Body of pancreas (tissue), 4 donors: ENCODE measurements at regions not wholly inside any gene's neighbourhood (a gene's known extent, or its start where the extent isn't known, plus 50 kb on each side); places are given as distances from the start of the nearest gene placed in this dataset.

Source experiments
- ATAC-seq: fragments of 150-250 bp; one replicate; pipeline ENCODE4 v1.9.1; 2016
- DNase-seq, 4 donors: peaks; one replicate each; pipeline ENCODE4 v3.0.0-alpha.2; 2019
- H3K27ac ChIP-seq, 4 donors: fragments of 200-600 bp; sonication (generic); 1 replicate in 3 of 4; 2 replicates in 1 of 4; pipeline versions ENCODE4 v1.5.1 to v1.6.1; 2016 to 2019; ENCODE audit warnings: mild to moderate bottlenecking in 1 of 4, mixed read lengths in 1 of 4, moderate library complexity in 1 of 4
- H3K27me3 ChIP-seq, 2 donors: fragments of 200-600 bp; sonication (generic); one replicate each; pipeline ENCODE4 v1.6.0; 2016; ENCODE audit warnings: mild to moderate bottlenecking in 1 of 2
- H3K36me3 ChIP-seq, 2 donors: fragments of 200-600 bp; sonication (generic); replicated peaks in 1 of 2; 2 replicates each; pipeline ENCODE4 v1.5.1; 2016; ENCODE audit warnings: low read depth in 2 of 2; ENCODE audit not compliant: insufficient read depth in 1 of 2
- H3K4me1 ChIP-seq: fragments of 200-600 bp; sonication (generic); one replicate; pipeline ENCODE4 v1.6.0; 2016
- H3K4me3 ChIP-seq, 2 donors: fragments of 200-600 bp; sonication (generic); 1 replicate in 1 of 2; 2 replicates in 1 of 2; pipeline ENCODE4 v1.5.1; 2016 to 2019
- H3K9me3 ChIP-seq, 3 donors: fragments of 200-600 bp; sonication (generic); 1 replicate in 2 of 3; 2 replicates in 1 of 3; pipeline ENCODE4 v1.5.1; 2016
- CTCF ChIP-seq, 7 experiments: fragments of 450-650 bp in 4 of 7; fragments of 200-600 bp in 3 of 7; sonication (generic) in 3 of 7; IDR thresholded peaks; one replicate each; pipeline ENCODE4 v1.5.1; 2016 to 2019; ENCODE audit warnings: antibody characterized with exemption in 7 of 7
- POLR2A ChIP-seq, 3 donors: fragments of 450-650 bp; IDR thresholded peaks; one replicate each; pipeline ENCODE4 v1.6.1; 2016; ENCODE audit warnings: antibody characterized with exemption in 3 of 3, mild to moderate bottlenecking in 2 of 3
- WGBS, 2 donors: methylation state at CpG; one replicate each; pipeline ENCODE4 v1.1.5; 2017; 5-methylcytosine and 5-hydroxymethylcytosine counted together
- intact Hi-C: fragments of 100-400 bp; cut with DNase I; formaldehyde crosslinking; loops from one replicate; pipeline ENCODE4 v1.15.1; 2023

DNA sequence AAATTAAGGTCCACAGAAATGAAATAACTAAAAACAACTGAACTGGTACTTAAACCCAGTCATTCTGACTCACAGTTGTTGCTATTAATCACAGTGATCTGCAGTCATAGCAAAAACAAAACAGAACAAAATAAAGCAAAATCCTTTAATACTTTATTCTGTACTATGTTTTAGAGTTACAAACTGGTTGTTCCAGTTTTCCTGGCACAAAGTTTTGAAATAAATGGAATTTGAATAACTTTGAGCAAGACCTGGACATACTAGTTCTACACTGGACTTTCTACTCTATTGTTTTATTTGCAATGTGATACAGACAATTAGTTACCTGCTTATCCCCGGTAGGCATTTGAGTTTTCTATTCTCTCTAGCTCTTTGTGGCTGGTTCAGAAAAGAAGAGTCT is 147.9 kb downstream of the DMRT2 start:
- Histone ChIP-seq H3K27ac (peak overlapping the region in 2 of 4 donors; percentile 12 to 32), H3K4me3 (no peak overlapping the region), H3K36me3 (no peaks in the 10 kb centered on the region), H3K4me1 (peaks cover 16% of the 10 kb centered on the region), H3K9me3 (no peaks in the 10 kb centered on the region), H3K27me3 (no peaks in the 10 kb centered on the region)
- 33 to 34% methylated on average over 1 of the region's 1 CpG for WGBS, 2 donors
- ATAC-seq (no peak), DNase-seq (no peak)
- TF ChIP-seq CTCF (IDR thresholded peaks at IDR 0.05) (no peak), POLR2A (IDR thresholded peaks at IDR 0.05) (no peak)
- intact Hi-C loops, result no loop called here

DNA sequence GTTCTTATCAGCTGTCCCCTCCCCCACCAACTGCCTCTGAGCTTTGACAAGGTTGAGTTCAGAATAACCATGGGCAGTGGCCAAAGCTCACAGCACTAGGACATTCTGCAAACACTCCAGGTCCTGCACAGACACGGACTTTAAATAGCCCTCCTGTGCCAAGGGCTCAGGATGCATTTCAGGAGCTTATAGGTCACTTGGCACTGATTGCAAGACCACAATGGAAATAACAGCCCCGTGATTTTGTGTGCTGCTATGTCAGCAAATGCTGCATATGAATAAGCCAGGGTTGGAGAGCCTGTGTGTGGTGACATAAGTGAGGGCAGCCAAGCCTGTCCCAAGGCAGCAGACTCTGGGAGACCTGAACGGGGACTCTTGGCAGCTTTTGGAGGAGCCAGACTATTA is 150.7 kb downstream of the DMRT2 start:
- no peaks in the 10 kb centered on the region for H3K27me3 ChIP-seq
- TF ChIP-seq POLR2A (IDR thresholded peaks at IDR 0.05) (no peak), CTCF (IDR thresholded peaks at IDR 0.05) (no peak)
- no peak overlapping the region for H3K27ac ChIP-seq
- WGBS, 2 donors, result 7 to 11% methylated on average over 2 to 3 of the region's 3 CpGs
- intact Hi-C loops, result no loop called here
- no peaks in the 10 kb centered on the region for H3K36me3 ChIP-seq
- H3K9me3 ChIP-seq, result no peaks in the 10 kb centered on the region
- DNase-seq, result peak; percentile 25 to 57 (median 38)
- H3K4me3 ChIP-seq, result no peak overlapping the region
- peaks cover 16% of the 10 kb centered on the region for H3K4me1 ChIP-seq
- peak; percentile 18 for ATAC-seq

DNA sequence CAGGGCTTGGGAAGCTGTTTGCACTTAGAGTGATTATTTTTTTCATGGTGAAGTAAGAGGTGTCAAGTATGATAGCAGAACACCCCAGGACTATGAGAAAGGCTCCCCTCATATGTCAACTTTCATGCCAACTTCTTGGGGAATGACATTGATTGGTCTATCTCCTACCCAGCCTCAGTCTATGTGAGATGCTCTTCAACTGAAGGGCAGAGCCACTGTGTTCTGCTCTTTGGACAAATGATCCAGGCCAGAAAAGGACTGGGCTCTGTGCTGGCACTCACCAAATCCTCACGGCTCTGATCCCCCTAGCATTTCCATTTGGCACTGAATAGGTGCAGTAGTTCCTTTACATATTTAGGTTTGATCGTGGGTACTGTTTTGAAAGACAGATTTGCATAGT is 151.1 kb downstream of the DMRT2 start:
- DNase-seq (no peak), ATAC-seq (no peak)
- TF ChIP-seq POLR2A (IDR thresholded peaks at IDR 0.05) (no peak), CTCF (IDR thresholded peaks at IDR 0.05) (no peak)
- intact Hi-C loops, result no loop called here
- H3K4me3 ChIP-seq, result no peak overlapping the region
- no peak overlapping the region for H3K27ac ChIP-seq
- no peaks in the 10 kb centered on the region for H3K9me3 ChIP-seq
- WGBS, 2 donors, result 29 to 51% methylated on average over 2 of the region's 2 CpGs
- H3K4me1 ChIP-seq, result peaks cover 16% of the 10 kb centered on the region
- no peaks in the 10 kb centered on the region for H3K27me3 ChIP-seq
- no peaks in the 10 kb centered on the region for H3K36me3 ChIP-seq

- no peak overlapping the region for H3K27ac ChIP-seq
- no peak for DNase-seq
- ATAC-seq, result no peak
- H3K4me1 ChIP-seq, result peaks cover 16% of the 10 kb centered on the region
- TF ChIP-seq POLR2A (IDR thresholded peaks at IDR 0.05) (no peak), CTCF (IDR thresholded peaks at IDR 0.05) (no peak)
- 71 to 75% methylated on average over 8 of the region's 8 CpGs for WGBS, 2 donors
- H3K36me3 ChIP-seq, result no peaks in the 10 kb centered on the region
- H3K27me3 ChIP-seq, result no peaks in the 10 kb centered on the region
- intact Hi-C loops, result no loop called here
- no peak overlapping the region for H3K4me3 ChIP-seq
- no peaks in the 10 kb centered on the region for H3K9me3 ChIP-seq
Measured at GRCh38 chr9:1201901-1202300, 151.7 kb downstream of the DMRT2 start.

DNA sequence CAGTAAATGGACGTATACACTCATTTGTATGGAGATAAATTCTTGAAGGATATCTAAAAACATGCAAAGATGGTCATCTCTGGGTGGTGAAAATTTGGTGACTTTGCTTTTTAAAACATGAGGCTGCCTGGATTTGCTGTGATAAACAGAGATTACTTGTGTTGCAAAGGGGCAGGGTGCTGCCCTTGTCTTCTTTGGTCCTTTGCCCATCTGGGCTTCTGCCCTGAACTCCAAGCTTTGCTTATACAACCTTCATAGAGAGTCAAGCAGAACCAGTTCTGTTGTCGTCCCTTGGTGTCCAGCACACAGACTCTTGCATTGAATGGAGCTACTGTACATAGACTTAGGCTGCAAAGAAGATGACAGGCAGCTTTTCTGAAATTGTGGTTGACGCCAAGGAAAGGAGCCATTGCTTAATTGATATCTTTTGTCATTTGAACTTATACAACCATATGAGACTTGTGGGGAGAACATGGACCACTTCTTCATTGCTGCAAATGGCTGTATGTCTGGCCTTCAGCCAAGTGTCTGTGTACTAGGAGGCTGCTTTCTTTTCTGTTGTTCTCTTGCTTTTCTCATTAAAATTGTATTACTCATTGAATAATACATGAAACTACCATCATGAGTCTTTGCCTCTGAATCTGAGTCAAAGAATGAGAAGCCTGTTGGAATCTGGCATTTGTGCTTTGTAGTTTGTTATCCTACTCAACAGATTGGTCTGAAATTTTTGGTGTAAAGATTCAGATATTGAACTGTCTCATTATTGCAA is 152.5 kb downstream of the DMRT2 start:
- Histone ChIP-seq H3K36me3 (no peaks in the 10 kb centered on the region), H3K9me3 (no peaks in the 10 kb centered on the region), H3K27me3 (no peaks in the 10 kb centered on the region), H3K27ac (no peak overlapping the region), H3K4me3 (no peak overlapping the region), H3K4me1 (peaks cover 16% of the 10 kb centered on the region)
- TF ChIP-seq CTCF (IDR thresholded peaks at IDR 0.05) (no peak), POLR2A (IDR thresholded peaks at IDR 0.05) (no peak)
- intact Hi-C loops, result no loop called here
- ATAC-seq (no peak), DNase-seq (no peak)
- WGBS, 2 donors, result 61 to 82% methylated on average over 3 of the region's 3 CpGs
